Hematopoietic multipotent progenitor cell treated with erythropoietin and hydrocortisone succinate and interleukin-3 and kit ligand, for 15 days (in vitro differentiated cells): ENCODE measurements at regions not wholly inside any gene's neighbourhood (a gene's known extent, or its start where the extent isn't known, plus 50 kb on each side); places are given as distances from the start of the nearest gene placed in this dataset.

Experiments
- DNase-seq: peaks from one replicate; pipeline ENCODE4 v3.0.0-alpha.2; 2015; ENCODE audit warnings: low spot score

- no peak for DNase-seq
These were observed 61.0 kb upstream of the DUSP5 start for GRCh38 chr10:110436554-110437350.

- no peak for DNase-seq
These were observed 60.4 kb upstream of the DUSP5 start for GRCh38 chr10:110437351-110437605.

- no peak for DNase-seq
These were observed 59.9 kb upstream of the DUSP5 start for GRCh38 chr10:110437761-110438341.

GRCh38 chr10:110442746-110443145 lies 55.0 kb upstream of the DUSP5 start:
- no peak for DNase-seq

GRCh38 chr10:110443239-110444003 lies 54.3 kb upstream of the DUSP5 start:
- DNase-seq, result no peak

- no peak for DNase-seq
These were observed 53.7 kb upstream of the DUSP5 start for GRCh38 chr10:110444004-110444337.

GRCh38 chr10:110445871-110446270 lies 51.8 kb upstream of the DUSP5 start:
- DNase-seq, result no peak

GRCh38 chr10:110446277-110446676 lies 51.4 kb upstream of the DUSP5 start:
- no peak for DNase-seq

GRCh38 chr10:110446954-110447608 lies 50.6 kb upstream of the DUSP5 start:
- no peak for DNase-seq

GRCh38 chr10:110447886-110448285 lies 49.8 kb upstream of the DUSP5 start:
- DNase-seq, result no peak
